Transverse colon (tissue), 4 donors: ENCODE measurements at regions not wholly inside any gene's neighbourhood (a gene's known extent, or its start where the extent isn't known, plus 50 kb on each side); places are given as distances from the start of the nearest gene placed in this dataset.

ENCODE experiments used
- CTCF ChIP-seq, 5 experiments: fragments of 200-600 bp in 3 of 5; fragments of 450-650 bp in 2 of 5; sonication (generic) in 3 of 5; IDR thresholded peaks; 1 replicate in 2 of 5; 2 replicates in 3 of 5; pipeline ENCODE4 v1.5.1; 2016 to 2017; ENCODE audit warnings: antibody characterized with exemption in 5 of 5, inconsistent platforms in 3 of 5, mild to moderate bottlenecking in 2 of 5, moderate library complexity in 1 of 5
- EP300 ChIP-seq: sonication (generic); formaldehyde crosslinking; IDR thresholded peaks from one replicate; pipeline ENCODE4 v1.6.1; 2017; ENCODE audit warnings: antibody characterized with exemption, low read depth
- POLR2A ChIP-seq: fragments of 450-650 bp; IDR thresholded peaks from one replicate; pipeline ENCODE4 v1.6.1; 2016; ENCODE audit warnings: antibody characterized with exemption, mild to moderate bottlenecking, moderate library complexity
- POLR2AphosphoS5 ChIP-seq, 3 donors: sonication (generic); formaldehyde crosslinking; IDR thresholded peaks; one replicate each; pipeline ENCODE4 v1.6.1; 2016; ENCODE audit warnings: antibody characterized with exemption in 3 of 3

GRCh38 chr4:176561368-176561767 is 231.4 kb downstream of the VEGFC start:
- TF ChIP-seq CTCF (IDR thresholded peaks at IDR 0.05) (no peak), POLR2AphosphoS5 (IDR thresholded peaks at IDR 0.05) (no peak), POLR2A (no peak), EP300 (no peak)
